HEK293 (cell line): ENCODE measurements at regions not wholly inside any gene's neighbourhood (a gene's known extent, or its start where the extent isn't known, plus 50 kb on each side); places are given as distances from the start of the nearest gene placed in this dataset.

Experiments used
- CTCF ChIA-PET: fragments of 350-600 bp; formaldehyde crosslinking; extraction: SDS; loops from one replicate; lab custom pipeline; 2021; ENCODE audit warnings: antibody characterized with exemption; lab: Yijun Ruan, JAX
- POLR2A ChIA-PET: fragments of 300-600 bp; formaldehyde crosslinking; extraction: SDS; loops from one replicate; lab custom pipeline; 2020; ENCODE audit warnings: antibody characterized with exemption, inconsistent platforms; lab: Yijun Ruan, JAX
- H3K27ac ChIP-seq: fragments of 200-500 bp; sonication (Bioruptor generic); 2 replicates; pipeline ENCODE4 v1.5.1; 2014; ENCODE audit warnings: low read depth, low read length, control low read depth, inconsistent platforms; ENCODE audit errors: extremely low read depth
- H3K36me3 ChIP-seq, 2 experiments: fragments of 200-500 bp in 1 of 2; sonication (Bioruptor generic) in 1 of 2; 1 replicate in 1 of 2; 2 replicates in 1 of 2; pipeline ENCODE4 v1.5.1; 2014 to 2017; ENCODE audit warnings: inconsistent platforms in 2 of 2, low read length in 2 of 2; ENCODE audit not compliant: control insufficient read depth in 2 of 2, insufficient read depth in 1 of 2
- H3K4me1 ChIP-seq: fragments of 200-500 bp; sonication (Bioruptor generic); 2 replicates; pipeline ENCODE4 v1.5.1; 2014; ENCODE audit warnings: mild to moderate bottlenecking, low read length, inconsistent platforms; ENCODE audit not compliant: control insufficient read depth, insufficient read depth
- H3K4me3 ChIP-seq: 2 replicates; pipeline ENCODE4 v1.5.1; 2011; ENCODE audit warnings: low read depth, mild to moderate bottlenecking, control low read depth, low read length, moderate library complexity
- H3K9me3 ChIP-seq: fragments of 200-500 bp; sonication (Bioruptor generic); 2 replicates; pipeline ENCODE4 v1.5.1; 2014; ENCODE audit warnings: low read depth, low read length, inconsistent platforms; ENCODE audit not compliant: control insufficient read depth, insufficient read depth
- BCL11B ChIP-seq: fragments of 450-650 bp; formaldehyde crosslinking; IDR thresholded peaks from 2 replicates; pipeline ENCODE4 v1.5.1; 2016; ENCODE audit warnings: low read depth, missing biosample characterization, missing genetic modification characterization
- CTCF ChIP-seq: fragments of 450-650 bp; formaldehyde crosslinking; IDR thresholded peaks from 2 replicates; pipeline ENCODE4 v1.5.1; 2016; ENCODE audit warnings: missing biosample characterization, missing genetic modification characterization
- FEZF1 ChIP-seq: fragments of 450-650 bp; formaldehyde crosslinking; IDR thresholded peaks from 2 replicates; pipeline ENCODE4 v1.5.1; 2016; ENCODE audit warnings: missing biosample characterization, missing genetic modification characterization
- GFI1B ChIP-seq: fragments of 450-650 bp; formaldehyde crosslinking; IDR thresholded peaks from 2 replicates; pipeline ENCODE4 v1.5.1; 2016; ENCODE audit warnings: missing biosample characterization, missing genetic modification characterization
- GLIS1 ChIP-seq: fragments of 450-650 bp; formaldehyde crosslinking; IDR thresholded peaks from 2 replicates; pipeline ENCODE4 v1.5.1; 2016; ENCODE audit warnings: missing biosample characterization, missing genetic modification characterization
- KLF17 ChIP-seq: fragments of 450-650 bp; formaldehyde crosslinking; IDR thresholded peaks from 2 replicates; pipeline ENCODE4 v1.5.1; 2016; ENCODE audit warnings: missing biosample characterization, missing genetic modification characterization
- OSR2 ChIP-seq: fragments of 450-650 bp; formaldehyde crosslinking; IDR thresholded peaks from 2 replicates; pipeline ENCODE4 v1.5.1; 2016; ENCODE audit warnings: missing biosample characterization, missing genetic modification characterization
- SCRT1 ChIP-seq: fragments of 450-650 bp; formaldehyde crosslinking; IDR thresholded peaks from 2 replicates; pipeline ENCODE4 v1.5.1; 2016; ENCODE audit warnings: missing biosample characterization, missing genetic modification characterization, borderline replicate concordance
- SP2 ChIP-seq: fragments of 450-650 bp; formaldehyde crosslinking; IDR thresholded peaks from 2 replicates; pipeline ENCODE4 v1.5.1; 2016; ENCODE audit warnings: missing biosample characterization, missing genetic modification characterization
- ZBTB6 ChIP-seq: fragments of 450-650 bp; formaldehyde crosslinking; IDR thresholded peaks from 2 replicates; pipeline ENCODE4 v1.5.1; 2017; ENCODE audit warnings: missing biosample characterization, missing genetic modification characterization
- ZFP37 ChIP-seq: fragments of 450-650 bp; formaldehyde crosslinking; IDR thresholded peaks from 2 replicates; pipeline ENCODE4 v1.5.1; 2016; ENCODE audit warnings: missing biosample characterization, missing genetic modification characterization
- ZIC2 ChIP-seq: fragments of 450-650 bp; formaldehyde crosslinking; IDR thresholded peaks from 2 replicates; pipeline ENCODE4 v1.5.1; 2016; ENCODE audit warnings: missing biosample characterization, missing genetic modification characterization
- ZNF112 ChIP-seq: fragments of 450-650 bp; formaldehyde crosslinking; IDR thresholded peaks from 2 replicates; pipeline ENCODE4 v1.5.0; 2017; ENCODE audit warnings: missing biosample characterization, missing genetic modification characterization
- ZNF155 ChIP-seq: fragments of 450-650 bp; formaldehyde crosslinking; IDR thresholded peaks from 2 replicates; pipeline ENCODE4 v1.5.1; 2016; ENCODE audit warnings: missing biosample characterization, missing genetic modification characterization
- ZNF19 ChIP-seq: fragments of 450-650 bp; formaldehyde crosslinking; IDR thresholded peaks from 2 replicates; pipeline ENCODE4; 2016; ENCODE audit warnings: missing biosample characterization, missing genetic modification characterization, low read depth
- ZNF214 ChIP-seq: fragments of 450-650 bp; formaldehyde crosslinking; IDR thresholded peaks from 2 replicates; pipeline ENCODE4 v1.5.1; 2017; ENCODE audit warnings: missing biosample characterization, mild to moderate bottlenecking, missing genetic modification characterization, borderline replicate concordance
- ZNF223 ChIP-seq: fragments of 450-650 bp; formaldehyde crosslinking; IDR thresholded peaks from 2 replicates; pipeline ENCODE4 v1.5.1; 2016; ENCODE audit warnings: missing biosample characterization, missing genetic modification characterization
- ZNF266 ChIP-seq: fragments of 450-650 bp; formaldehyde crosslinking; IDR thresholded peaks from 2 replicates; pipeline ENCODE4 v1.5.1; 2016; ENCODE audit warnings: missing biosample characterization, missing genetic modification characterization, low read depth
- ZNF341 ChIP-seq: fragments of 450-650 bp; formaldehyde crosslinking; IDR thresholded peaks from 2 replicates; pipeline ENCODE4; 2016; ENCODE audit warnings: low read depth, missing biosample characterization, missing genetic modification characterization
- ZNF394 ChIP-seq: fragments of 450-650 bp; formaldehyde crosslinking; IDR thresholded peaks from 2 replicates; pipeline ENCODE4 v1.5.1; 2016; ENCODE audit warnings: missing biosample characterization, missing genetic modification characterization, mild to moderate bottlenecking, moderate library complexity, borderline replicate concordance
- ZNF423 ChIP-seq: fragments of 450-650 bp; formaldehyde crosslinking; IDR thresholded peaks from 2 replicates; pipeline ENCODE4 v1.5.1; 2016; ENCODE audit warnings: missing biosample characterization, missing genetic modification characterization
- ZNF518A ChIP-seq: fragments of 450-650 bp; formaldehyde crosslinking; conservative IDR thresholded peaks from 2 replicates; pipeline ENCODE4 v1.5.1; 2016; ENCODE audit warnings: low read depth, missing biosample characterization, missing genetic modification characterization
- ZNF785 ChIP-seq: fragments of 450-650 bp; formaldehyde crosslinking; IDR thresholded peaks from 2 replicates; pipeline ENCODE4 v1.5.1; 2016; ENCODE audit warnings: missing biosample characterization, missing genetic modification characterization

DNA sequence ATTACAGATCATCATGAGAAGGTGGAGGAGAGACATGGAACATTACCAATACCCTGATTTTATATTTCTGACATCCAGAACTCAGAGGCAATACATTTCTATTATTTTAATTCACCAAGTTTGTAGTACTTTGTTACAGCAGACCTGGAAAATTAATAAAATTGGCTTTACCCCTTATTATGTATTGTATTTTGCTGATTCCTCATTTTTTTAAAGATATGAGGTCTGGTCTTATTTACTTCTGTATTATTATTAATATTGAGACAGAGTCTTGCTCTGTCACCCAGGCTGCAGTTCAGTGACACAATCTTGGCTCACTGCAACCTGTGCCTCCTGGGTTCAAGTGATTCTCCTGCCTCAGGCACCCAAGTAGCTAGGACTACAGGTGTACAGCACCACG lies 357.3 kb upstream of the TECRL start (continued):
- TF ChIP-seq SCRT1 (tag by site-specific recombination) (no peak), ZNF785 (tag by site-specific recombination) (no peak)

DNA sequence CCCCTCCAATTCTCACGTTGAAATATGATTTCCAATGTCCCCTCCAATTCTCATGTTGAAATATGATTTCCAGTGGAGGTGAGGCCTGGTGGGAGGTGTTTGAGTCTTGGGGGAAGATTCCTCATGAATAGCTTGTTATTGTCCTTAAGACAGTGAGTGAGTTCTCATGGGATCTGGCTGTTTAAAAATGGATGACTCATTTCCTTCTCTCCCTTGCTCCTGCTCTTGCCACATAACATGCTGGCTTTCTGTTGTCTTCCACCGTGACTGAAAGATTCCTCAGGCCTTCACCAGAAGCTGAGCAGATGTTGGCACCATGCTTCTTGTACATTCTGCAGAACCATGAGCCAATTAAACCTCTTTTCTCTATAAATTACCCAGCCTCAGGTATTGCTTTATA lies 346.8 kb upstream of the TECRL start:
- POLR2A ChIA-PET: no interaction called here
- H3K27ac ChIP-seq: no peak overlapping the region
- H3K4me3 ChIP-seq: no peak overlapping the region
- H3K9me3 ChIP-seq: no peaks in the 10 kb centered on the region
- CTCF ChIA-PET: no interaction called here
- no peaks in the 10 kb centered on the region for H3K4me1 ChIP-seq
- no peaks in the 10 kb centered on the region for H3K36me3 ChIP-seq
- TF ChIP-seq ZNF112 (tag by site-specific recombination): no peak
- no peak for TF ChIP-seq ZNF394 (tag by site-specific recombination)
- no peak for TF ChIP-seq ZIC2 (tag by site-specific recombination)
- TF ChIP-seq KLF17 (tag by site-specific recombination): no peak
- no peak for TF ChIP-seq ZBTB6 (tag by site-specific recombination)
- TF ChIP-seq ZNF155 (tag by site-specific recombination): no peak
- TF ChIP-seq SP2 (tag by site-specific recombination): no peak
- TF ChIP-seq ZFP37 (tag by site-specific recombination): no peak
- TF ChIP-seq, all 188 proteins: peak for 0

GRCh38 chr4:64747919-64748715 lies 338.9 kb upstream of the TECRL start:
- ChIA-PET CTCF (no interaction called here), POLR2A (no interaction called here)
- H3K36me3 ChIP-seq: no peaks in the 10 kb centered on the region
- H3K4me1 ChIP-seq: no peaks in the 10 kb centered on the region
- no peak overlapping the region for H3K27ac ChIP-seq
- TF ChIP-seq CTCF (tag by site-specific recombination) (no peak), ZNF518A (no peak), ZNF266 (tag by site-specific recombination) (no peak), OSR2 (tag by site-specific recombination) (no peak), GFI1B (tag by site-specific recombination) (no peak), GLIS1 (no peak), ZNF341 (no peak), BCL11B (tag by site-specific recombination) (no peak), ZNF223 (no peak), ZNF423 (tag by site-specific recombination) (no peak), FEZF1 (tag by site-specific recombination) (no peak), ZNF214 (tag by site-specific recombination) (no peak), ZNF19 (tag by site-specific recombination) (no peak)
- no peaks in the 10 kb centered on the region for H3K9me3 ChIP-seq
- no peak overlapping the region for H3K4me3 ChIP-seq
